ENCODE measurements at regions not wholly inside any gene's neighbourhood (a gene's known extent, or its start where the extent isn't known, plus 50 kb on each side); places are given as distances from the start of the nearest gene placed in this dataset.

- intact Hi-C loops (cut with DNase I): no loop called here
- no peak overlapping the region for H3K27ac ChIP-seq
- H3K27me3 ChIP-seq: peaks cover 0 to 24% (median 8%) of the 10 kb centered on the region in 7 donors
- no peak for TF ChIP-seq CTCF (IDR thresholded peaks at IDR 0.05)
- ATAC-seq: no peak
- H3K9me3 ChIP-seq: no peaks in the 10 kb centered on the region
- no peaks in the 10 kb centered on the region for H3K36me3 ChIP-seq
- H3K4me3 ChIP-seq: no peak overlapping the region
- no peak for DNase-seq
- no peaks in the 10 kb centered on the region for H3K4me1 ChIP-seq
- WGBS, 2 donors: 47 to 56% methylated on average over 3 of the region's 3 CpGs
These were observed 308.6 kb upstream of the PROX1 start for GRCh38 chr1:213679153-213679552.

- no peak overlapping the region for H3K4me3 ChIP-seq
- no peaks in the 10 kb centered on the region for H3K4me1 ChIP-seq
- H3K27ac ChIP-seq: no peak overlapping the region
- intact Hi-C loops (cut with DNase I): no loop called here
- H3K27me3 ChIP-seq: peaks cover 0 to 24% (median 8%) of the 10 kb centered on the region in 7 donors
- no peak for ATAC-seq
- no peak for TF ChIP-seq CTCF (IDR thresholded peaks at IDR 0.05)
- no peak for DNase-seq
- H3K9me3 ChIP-seq: no peaks in the 10 kb centered on the region
- WGBS, 2 donors: 81 to 84% methylated on average over 8 of the region's 8 CpGs
- no peaks in the 10 kb centered on the region for H3K36me3 ChIP-seq
These were observed 307.0 kb upstream of the PROX1 start for GRCh38 chr1:213680677-213681325.

GRCh38 chr1:213681788-213682340 lies 305.9 kb upstream of the PROX1 start:
- WGBS, 2 donors: 94% methylated on average over 3 of the region's 3 CpGs
- DNase-seq: no peak
- H3K27ac ChIP-seq: no peak overlapping the region
- no peak for ATAC-seq
- intact Hi-C loops (cut with DNase I): no loop called here
- H3K27me3 ChIP-seq: peaks cover 0 to 16% (median 8%) of the 10 kb centered on the region in 7 donors
- TF ChIP-seq CTCF (IDR thresholded peaks at IDR 0.05): no peak
- H3K9me3 ChIP-seq: no peaks in the 10 kb centered on the region
- no peaks in the 10 kb centered on the region for H3K36me3 ChIP-seq
- no peak overlapping the region for H3K4me3 ChIP-seq
- no peaks in the 10 kb centered on the region for H3K4me1 ChIP-seq

- intact Hi-C loops (cut with DNase I): no loop called here
- TF ChIP-seq CTCF (IDR thresholded peaks at IDR 0.05): no peak
- WGBS, 2 donors: 84 to 90% methylated on average over 7 of the region's 7 CpGs
These were observed 304.2 kb upstream of the PROX1 start for GRCh38 chr1:213683529-213683928.

More at GRCh38 chr1:213683529-213683928, 304.2 kb upstream of the PROX1 start:
- DNase-seq (no peak), ATAC-seq (no peak)
- Histone ChIP-seq H3K4me3 (no peak overlapping the region), H3K36me3 (no peaks in the 10 kb centered on the region), H3K27ac (no peak overlapping the region), H3K9me3 (no peaks in the 10 kb centered on the region), H3K27me3 (peaks cover 0 to 12% (median 4%) of the 10 kb centered on the region in 7 donors), H3K4me1 (no peaks in the 10 kb centered on the region)
